Progenitor cell of endocrine pancreas (in vitro differentiated cells): ENCODE measurements at regions not wholly inside any gene's neighbourhood (a gene's known extent, or its start where the extent isn't known, plus 50 kb on each side); places are given as distances from the start of the nearest gene placed in this dataset.

Experiments
- DNase-seq: peaks from one replicate; pipeline ENCODE4 v3.0.0; 2021; ENCODE audit warnings: low spot score; ENCODE audit not compliant: unreplicated experiment
- H3K27ac Mint-ChIP-seq: 2 replicates; pipeline ENCODE4 v1.8.0; 2021; ENCODE audit warnings: mild to moderate bottlenecking, moderate library complexity, mixed read lengths
- H3K27me3 Mint-ChIP-seq: 2 replicates; pipeline ENCODE4 v1.8.0; 2021; ENCODE audit warnings: mixed read lengths
- H3K36me3 Mint-ChIP-seq: 2 replicates; pipeline ENCODE4 v1.8.0; 2022; ENCODE audit warnings: mixed read lengths; ENCODE audit not compliant: insufficient read depth
- H3K4me1 Mint-ChIP-seq: 2 replicates; pipeline ENCODE4 v1.8.0; 2021; ENCODE audit warnings: low read depth, mixed read lengths
- H3K4me3 Mint-ChIP-seq: 2 replicates; pipeline ENCODE4 v1.8.0; 2021; ENCODE audit warnings: low read depth, mild to moderate bottlenecking, moderate library complexity, mixed read lengths
- H3K9me3 Mint-ChIP-seq: 2 replicates; pipeline ENCODE4 v1.8.0; 2021; ENCODE audit warnings: low read depth, mixed read lengths
- TF ChIP-seq, protein P1 (sequence below): fragments of 200-600 bp; sonication (generic); IDR thresholded peaks from one replicate; pipeline ENCODE4 v1.5.0; 2021; ENCODE audit warnings: antibody characterized with exemption, mild to moderate bottlenecking; ENCODE audit not compliant: unreplicated experiment

GRCh38 chr10:36118314-36118713 is 476.2 kb upstream of the FZD8 start:
- no peaks in the 10 kb centered on the region for H3K36me3 Mint-ChIP-seq
- H3K27ac Mint-ChIP-seq = no peak overlapping the region
- TF ChIP-seq, protein P1, sequence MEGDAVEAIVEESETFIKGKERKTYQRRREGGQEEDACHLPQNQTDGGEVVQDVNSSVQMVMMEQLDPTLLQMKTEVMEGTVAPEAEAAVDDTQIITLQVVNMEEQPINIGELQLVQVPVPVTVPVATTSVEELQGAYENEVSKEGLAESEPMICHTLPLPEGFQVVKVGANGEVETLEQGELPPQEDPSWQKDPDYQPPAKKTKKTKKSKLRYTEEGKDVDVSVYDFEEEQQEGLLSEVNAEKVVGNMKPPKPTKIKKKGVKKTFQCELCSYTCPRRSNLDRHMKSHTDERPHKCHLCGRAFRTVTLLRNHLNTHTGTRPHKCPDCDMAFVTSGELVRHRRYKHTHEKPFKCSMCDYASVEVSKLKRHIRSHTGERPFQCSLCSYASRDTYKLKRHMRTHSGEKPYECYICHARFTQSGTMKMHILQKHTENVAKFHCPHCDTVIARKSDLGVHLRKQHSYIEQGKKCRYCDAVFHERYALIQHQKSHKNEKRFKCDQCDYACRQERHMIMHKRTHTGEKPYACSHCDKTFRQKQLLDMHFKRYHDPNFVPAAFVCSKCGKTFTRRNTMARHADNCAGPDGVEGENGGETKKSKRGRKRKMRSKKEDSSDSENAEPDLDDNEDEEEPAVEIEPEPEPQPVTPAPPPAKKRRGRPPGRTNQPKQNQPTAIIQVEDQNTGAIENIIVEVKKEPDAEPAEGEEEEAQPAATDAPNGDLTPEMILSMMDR = no peak
- H3K27me3 Mint-ChIP-seq = no peaks in the 10 kb centered on the region
- H3K9me3 Mint-ChIP-seq = no peaks in the 10 kb centered on the region
- no peak for DNase-seq
- H3K4me3 Mint-ChIP-seq = no peak overlapping the region
- peaks cover 40% of the 10 kb centered on the region for H3K4me1 Mint-ChIP-seq

DNA sequence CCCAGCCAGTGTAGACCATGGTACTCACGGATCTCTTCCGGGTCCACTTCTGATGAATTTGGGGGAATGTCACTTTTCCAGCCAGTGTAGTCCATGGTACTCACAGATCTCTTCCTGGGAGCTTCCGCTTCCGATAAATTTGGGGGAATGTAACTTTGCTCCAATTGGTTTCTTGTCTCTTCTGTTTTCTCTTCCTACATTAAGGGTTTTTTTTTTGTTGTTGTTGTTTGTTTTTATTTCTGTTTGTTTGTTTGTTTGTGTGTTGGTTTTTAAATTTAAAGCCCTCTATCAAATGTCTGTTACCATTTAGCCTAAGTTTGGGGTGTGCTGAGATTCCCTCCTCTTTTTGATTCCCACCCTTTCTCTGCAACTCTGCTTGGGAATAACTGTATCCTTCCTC is 475.8 kb upstream of the FZD8 start:
- peak overlapping the region; percentile 29 for H3K27ac Mint-ChIP-seq
- no peaks in the 10 kb centered on the region for H3K36me3 Mint-ChIP-seq
- H3K9me3 Mint-ChIP-seq = no peaks in the 10 kb centered on the region
- TF ChIP-seq, protein P1 = no peak
- DNase-seq = no peak
- H3K27me3 Mint-ChIP-seq = no peaks in the 10 kb centered on the region
- H3K4me1 Mint-ChIP-seq = peaks cover 40% of the 10 kb centered on the region
- H3K4me3 Mint-ChIP-seq = no peak overlapping the region

- no peaks in the 10 kb centered on the region for H3K36me3 Mint-ChIP-seq
- peaks cover 40% of the 10 kb centered on the region for H3K4me1 Mint-ChIP-seq
- H3K27ac Mint-ChIP-seq = no peak overlapping the region
- TF ChIP-seq, protein P1 = no peak
- DNase-seq = no peak
- H3K27me3 Mint-ChIP-seq = no peaks in the 10 kb centered on the region
- H3K9me3 Mint-ChIP-seq = no peaks in the 10 kb centered on the region
- no peak overlapping the region for H3K4me3 Mint-ChIP-seq
Measured at GRCh38 chr10:36117231-36117630, 475.1 kb upstream of the FZD8 start.

DNA sequence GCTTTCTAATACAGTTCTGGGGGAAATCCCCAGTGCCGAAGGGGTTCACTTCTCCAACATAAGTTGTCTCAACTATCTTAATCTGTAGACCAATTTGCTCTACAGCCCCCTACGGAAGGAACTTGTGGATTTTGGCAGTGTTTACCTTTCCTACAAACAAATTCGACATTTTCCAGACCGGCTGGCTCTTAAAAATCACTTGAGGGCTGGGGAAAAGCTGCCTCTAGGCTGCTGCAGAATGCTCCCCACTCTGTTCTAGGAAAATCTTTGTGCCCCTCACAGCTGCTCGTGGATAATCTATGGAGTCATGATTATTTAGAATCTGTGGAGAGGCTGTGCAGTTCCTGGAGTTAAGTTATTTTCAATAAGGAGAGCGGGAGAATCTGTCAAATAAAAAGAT is 474.6 kb upstream of the FZD8 start:
- Mint-ChIP-seq H3K4me1 (peaks cover 42% of the 10 kb centered on the region), H3K9me3 (no peaks in the 10 kb centered on the region), H3K36me3 (no peaks in the 10 kb centered on the region), H3K27ac (peak overlapping the region; percentile 9), H3K27me3 (no peaks in the 10 kb centered on the region), H3K4me3 (peak overlapping the region; percentile 8)
- TF ChIP-seq, protein P1 = no peak
- no peak for DNase-seq

DNA sequence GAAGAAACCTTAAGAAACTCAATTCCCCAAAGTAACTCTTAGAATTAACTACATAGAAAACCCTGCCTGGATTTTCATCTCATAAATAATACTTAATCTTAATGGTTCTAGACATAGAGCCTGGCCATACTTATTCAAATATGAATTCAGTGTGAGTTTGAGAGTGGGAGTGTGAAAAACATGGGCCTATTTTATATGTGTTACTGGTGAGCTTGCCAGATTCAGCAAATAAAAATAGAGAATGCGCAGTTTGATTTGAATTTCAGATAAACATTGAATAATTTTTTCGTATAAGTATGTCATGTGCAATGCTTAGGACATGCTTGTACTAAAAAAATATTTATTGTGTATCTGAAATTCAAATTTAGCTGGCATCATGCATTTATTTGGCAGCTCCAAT is 473.9 kb upstream of the FZD8 start:
- Mint-ChIP-seq H3K36me3 (no peaks in the 10 kb centered on the region), H3K4me3 (no peak overlapping the region), H3K4me1 (peaks cover 45% of the 10 kb centered on the region), H3K27ac (no peak overlapping the region), H3K27me3 (no peaks in the 10 kb centered on the region), H3K9me3 (no peaks in the 10 kb centered on the region)
- TF ChIP-seq, protein P1 = no peak
- no peak for DNase-seq
